RPMI7951 (cell line): ENCODE measurements at regions not wholly inside any gene's neighbourhood (a gene's known extent, or its start where the extent isn't known, plus 50 kb on each side); places are given as distances from the start of the nearest gene placed in this dataset.

Experiments
- DNase-seq: peaks from one replicate; pipeline ENCODE4 v3.0.0-alpha.2; 2012; ENCODE audit warnings: low read depth

DNA sequence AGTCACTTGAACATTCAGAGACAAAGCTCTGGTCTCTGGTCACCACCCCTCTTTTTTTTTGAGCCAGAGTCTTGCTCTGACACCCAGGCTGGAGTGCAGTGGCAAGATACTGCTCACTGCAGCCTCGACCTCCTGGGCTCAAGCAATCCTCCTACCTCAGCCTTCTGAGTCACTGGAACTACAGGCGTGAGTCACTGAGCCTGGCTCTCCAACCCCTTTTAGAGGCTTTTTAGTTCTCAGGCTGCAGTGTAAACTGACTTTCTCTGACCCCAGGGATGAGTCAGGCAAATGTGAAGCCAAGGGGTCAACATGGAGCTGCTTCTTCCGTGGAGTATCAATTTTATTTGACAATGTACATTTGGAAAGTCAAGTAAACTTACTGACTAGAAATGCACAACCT lies 229.2 kb downstream of the PTTG2 start:
- peak; percentile 94 for DNase-seq

DNA sequence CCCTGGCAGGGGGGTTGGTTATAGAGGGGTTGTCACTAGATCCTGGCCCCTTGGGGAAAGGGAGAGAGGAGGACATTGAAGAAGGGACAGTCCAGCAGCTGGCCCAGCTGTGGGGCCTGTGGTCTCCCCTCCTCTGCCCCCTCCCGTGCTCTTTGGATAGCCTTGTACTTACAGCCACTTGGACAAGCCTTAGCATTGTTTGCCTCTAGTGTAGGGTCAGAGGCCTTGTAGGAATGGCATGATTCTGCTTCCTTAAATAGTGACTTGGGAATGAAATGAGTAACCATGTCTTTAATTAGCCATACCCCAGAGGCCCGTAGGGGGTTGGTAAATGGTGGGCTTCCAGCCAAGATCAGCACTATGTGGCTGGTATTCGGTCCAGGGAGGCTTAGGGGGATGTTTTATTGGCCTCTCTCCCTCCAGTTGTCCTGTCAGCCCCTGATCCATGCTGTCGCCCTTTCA lies 230.6 kb downstream of the PTTG2 start:
- DNase-seq: peak; percentile 97

DNA sequence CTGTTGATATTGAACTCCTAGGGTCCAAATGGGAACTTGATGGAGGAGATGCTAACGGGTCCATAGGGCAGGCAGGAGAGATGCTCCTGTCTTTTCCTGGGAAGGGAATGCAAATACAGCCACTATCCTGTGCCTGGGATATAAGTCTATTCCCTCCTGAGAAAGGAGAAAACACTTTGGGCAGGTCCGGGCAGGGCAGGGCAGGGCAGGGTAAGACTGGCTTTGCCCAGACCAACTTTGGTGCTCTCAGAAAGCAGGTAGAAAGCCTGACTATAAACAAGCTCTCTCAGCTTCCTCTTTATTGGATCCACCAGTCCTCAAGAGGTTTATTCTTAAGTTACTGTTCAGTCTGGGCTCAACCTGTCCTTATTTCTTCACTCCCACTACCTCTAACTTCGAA lies 232.3 kb downstream of the PTTG2 start:
- no peak for DNase-seq

DNA sequence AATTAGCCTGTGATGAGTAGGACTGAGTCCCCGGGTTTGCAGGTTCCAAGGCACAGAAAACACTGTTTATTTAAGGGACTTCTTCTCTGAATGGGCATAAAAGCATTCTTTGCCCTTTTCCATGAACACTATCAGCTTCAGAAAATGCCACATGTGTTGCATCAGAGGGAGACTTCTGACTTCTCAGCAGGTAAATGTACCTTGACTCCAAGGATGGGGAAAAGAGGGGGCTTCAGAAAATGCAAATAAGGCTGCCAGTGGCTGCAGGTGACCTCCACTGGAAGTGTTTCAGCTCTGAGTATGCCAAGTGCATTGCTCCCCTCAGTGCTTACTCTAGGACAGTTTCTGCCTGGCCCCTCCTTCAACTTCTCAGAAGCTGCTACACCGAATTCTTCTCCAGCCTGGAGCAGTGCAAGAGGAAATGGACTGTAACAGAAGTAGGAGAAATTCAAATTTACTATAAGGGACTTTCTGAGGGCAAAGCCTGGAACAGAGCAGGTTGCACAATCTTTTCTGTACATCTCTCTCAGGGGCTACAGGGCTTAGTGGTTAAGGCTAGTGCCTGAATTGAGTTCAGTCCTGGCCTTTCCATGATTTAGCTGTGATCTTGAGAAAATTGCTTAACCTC lies 233.2 kb downstream of the PTTG2 start:
- no peak for DNase-seq

DNA sequence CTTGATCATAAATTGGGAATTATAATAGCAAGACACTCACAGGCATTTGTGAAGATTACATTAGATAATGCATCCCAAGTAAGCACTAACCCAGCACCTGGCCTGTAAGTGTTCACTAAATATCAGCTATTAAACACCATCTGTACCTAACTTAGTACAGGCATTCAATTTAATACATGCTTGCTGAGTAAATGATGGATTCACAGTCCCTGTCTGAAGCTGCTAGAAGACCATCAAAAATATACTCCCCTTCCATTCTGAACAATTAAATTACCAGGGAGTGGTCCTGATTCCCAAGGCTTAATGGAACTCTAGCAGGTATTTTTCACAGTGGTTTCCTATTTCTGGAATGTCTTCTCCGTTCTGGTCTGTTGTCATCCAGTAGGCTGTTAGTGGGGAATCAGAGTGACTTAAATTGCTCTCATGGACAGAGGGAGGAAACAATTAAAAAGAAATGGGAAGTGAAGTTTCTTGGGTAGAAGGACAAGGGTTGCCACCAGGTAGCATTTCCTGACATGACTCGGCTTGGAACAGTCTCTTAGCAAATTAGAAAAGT lies 233.9 kb downstream of the PTTG2 start:
- no peak for DNase-seq

DNA sequence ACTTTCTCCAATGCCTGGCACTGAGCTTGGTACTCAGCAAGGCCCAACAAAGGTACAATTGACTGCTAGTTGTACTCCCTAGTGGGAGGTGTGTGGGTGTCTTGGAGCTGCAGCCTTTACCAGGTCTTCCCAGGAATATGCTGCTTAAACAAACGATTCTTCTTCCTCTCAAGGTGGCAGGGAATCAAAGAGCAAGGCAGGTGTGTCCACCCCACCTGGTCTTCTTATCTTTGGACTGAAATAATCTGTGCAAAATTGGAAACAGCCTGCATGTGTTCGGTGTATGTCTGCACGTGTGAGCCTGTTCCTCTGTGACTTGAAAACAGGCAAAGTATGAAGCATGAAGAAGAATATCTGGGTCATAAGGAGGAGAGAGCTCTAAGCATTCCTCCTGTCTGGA lies 235.3 kb downstream of the PTTG2 start:
- no peak for DNase-seq

DNA sequence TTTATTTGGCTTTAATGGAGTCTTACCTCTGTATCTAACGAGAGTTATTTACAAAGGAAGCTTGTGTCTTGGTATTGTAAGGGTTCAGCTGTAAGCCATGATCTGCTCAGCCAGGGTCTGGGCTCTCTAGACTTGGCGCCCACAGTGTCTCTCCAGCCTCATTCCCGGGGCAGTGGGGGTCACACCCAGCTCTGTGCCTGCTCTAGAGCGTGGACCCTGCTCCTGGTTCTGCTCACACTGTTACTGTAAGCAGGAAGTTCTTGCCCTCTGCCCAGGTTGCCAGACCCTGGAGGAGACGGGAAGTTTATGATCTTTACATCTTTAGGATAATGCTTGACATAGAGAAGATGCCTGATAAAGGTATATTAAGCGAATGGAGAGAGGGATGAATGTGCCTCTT lies 235.7 kb downstream of the PTTG2 start:
- no peak for DNase-seq

DNA sequence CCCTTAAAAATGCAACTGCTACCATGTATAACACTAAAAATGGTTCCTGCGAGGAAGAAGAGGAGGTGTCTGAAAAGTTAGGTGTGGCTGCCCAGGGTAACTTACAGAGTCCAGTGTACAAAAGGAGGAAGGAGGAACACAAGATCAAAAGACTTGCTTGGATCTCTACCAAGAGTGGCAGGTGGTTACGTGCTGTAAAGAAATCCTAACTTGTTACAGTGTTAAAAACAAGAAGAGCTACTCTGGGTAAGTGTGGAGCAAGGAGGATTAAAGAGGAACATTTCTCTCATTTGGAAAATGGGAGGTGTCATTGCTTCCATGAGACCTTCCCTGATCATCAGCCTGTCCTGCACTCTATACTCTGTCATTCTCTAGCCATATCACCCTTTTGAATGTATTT lies 242.0 kb downstream of the PTTG2 start:
- DNase-seq: no peak

DNA sequence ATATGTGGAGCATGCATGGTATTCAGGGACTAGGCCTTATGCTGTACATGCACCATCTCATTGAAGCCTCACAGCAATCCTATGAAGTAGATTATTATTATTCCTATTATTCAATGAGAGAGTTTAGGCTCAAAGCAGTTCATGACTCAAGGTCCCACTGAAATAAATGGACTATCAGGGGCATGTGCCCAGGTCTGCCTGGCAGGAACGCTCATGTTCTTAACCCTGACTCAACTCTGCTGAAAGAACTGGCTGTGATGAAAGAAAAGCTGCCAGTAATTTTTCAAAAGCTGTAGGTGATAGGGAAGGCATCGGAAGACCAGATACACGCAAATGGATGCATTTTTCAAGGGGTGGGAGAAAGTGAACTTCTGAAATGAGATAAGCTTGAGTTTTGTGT lies 243.4 kb downstream of the PTTG2 start:
- DNase-seq: no peak

DNA sequence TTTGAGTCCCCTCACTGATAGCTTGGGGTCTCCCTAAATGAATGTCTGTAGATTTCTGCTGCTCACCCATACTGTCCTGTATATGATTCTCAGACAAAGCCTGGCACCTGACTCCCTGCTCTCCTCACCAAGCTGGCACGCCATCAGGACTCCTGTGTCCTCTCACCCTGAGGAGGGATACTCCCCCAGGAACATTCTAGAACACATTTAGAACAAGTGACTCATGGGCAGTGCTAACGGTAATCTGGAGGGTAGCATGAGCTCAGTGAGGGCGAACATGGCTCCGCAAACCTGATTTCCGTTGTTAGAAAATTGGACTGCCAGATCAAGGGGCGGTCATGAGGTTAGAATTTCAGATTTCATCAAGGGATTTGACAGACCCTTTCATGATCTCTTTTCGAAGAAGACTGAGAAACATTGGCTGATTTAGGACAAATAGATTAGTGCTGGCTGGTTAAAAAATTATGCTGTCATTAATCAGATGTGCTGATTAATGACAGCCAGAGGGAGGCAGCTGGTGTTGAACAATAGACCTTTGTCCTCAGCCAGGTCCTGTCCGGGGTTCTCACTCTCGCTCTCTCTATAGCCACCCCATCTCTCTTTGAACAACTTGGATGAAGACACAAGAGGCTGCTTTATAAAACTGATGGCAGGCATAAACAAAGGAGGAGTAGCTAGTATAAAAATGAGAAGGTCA lies 244.3 kb downstream of the PTTG2 start:
- no peak for DNase-seq

DNA sequence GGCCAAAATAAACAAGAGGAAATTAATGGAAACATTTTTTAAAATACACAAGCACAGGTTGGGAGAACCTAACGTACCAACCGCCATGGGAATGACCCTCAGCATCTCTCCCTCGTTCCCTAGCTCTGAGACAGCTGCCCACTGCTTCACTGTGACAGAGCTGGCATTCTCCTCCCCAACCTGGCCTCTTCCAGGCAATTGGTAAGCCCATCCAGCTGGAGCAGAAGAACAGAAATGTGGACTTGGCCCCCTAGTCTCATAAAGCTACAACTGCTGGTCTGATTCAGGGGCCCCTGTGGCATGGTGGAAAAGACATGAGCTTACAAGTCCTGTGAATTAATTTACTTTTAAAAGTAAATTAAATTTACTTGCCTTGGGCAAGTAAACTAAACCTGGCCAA lies 245.1 kb downstream of the PTTG2 start:
- no peak for DNase-seq

DNA sequence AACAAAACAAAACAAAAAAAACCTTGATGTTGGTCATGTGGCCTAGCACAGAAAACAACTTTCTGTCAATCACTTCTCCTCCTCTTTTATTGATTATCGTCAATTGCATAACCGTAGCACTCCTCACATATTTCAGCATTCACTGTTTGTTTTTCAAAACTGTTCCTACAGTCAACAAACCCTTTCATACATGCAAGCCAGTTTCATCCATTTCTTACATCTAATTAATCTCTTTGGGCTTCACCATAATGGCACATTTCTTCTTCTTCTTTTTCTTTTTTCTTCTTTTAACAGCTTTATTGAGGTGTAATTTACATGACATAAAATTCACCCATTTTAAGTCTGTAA lies 246.9 kb downstream of the PTTG2 start:
- no peak for DNase-seq

DNA sequence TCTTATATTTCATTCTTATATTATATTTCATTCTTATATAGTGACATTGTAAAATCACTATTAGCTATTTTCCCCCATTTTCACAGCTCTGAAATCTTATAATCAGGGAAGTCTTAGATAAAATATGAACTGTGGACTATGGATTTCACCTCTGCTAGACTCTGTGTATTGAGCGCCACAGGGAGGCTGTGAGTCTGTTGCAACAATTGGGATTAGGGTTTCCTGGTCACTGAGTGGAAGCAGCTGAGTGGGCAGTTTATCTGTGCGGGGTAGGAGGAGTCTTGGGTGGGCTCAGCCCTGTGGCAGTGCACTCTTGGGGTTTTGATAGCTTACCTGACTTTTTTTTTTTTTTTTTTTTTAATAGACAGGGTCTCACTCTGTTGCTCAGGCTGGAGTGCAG lies 249.5 kb downstream of the PTTG2 start:
- DNase-seq: no peak

DNA sequence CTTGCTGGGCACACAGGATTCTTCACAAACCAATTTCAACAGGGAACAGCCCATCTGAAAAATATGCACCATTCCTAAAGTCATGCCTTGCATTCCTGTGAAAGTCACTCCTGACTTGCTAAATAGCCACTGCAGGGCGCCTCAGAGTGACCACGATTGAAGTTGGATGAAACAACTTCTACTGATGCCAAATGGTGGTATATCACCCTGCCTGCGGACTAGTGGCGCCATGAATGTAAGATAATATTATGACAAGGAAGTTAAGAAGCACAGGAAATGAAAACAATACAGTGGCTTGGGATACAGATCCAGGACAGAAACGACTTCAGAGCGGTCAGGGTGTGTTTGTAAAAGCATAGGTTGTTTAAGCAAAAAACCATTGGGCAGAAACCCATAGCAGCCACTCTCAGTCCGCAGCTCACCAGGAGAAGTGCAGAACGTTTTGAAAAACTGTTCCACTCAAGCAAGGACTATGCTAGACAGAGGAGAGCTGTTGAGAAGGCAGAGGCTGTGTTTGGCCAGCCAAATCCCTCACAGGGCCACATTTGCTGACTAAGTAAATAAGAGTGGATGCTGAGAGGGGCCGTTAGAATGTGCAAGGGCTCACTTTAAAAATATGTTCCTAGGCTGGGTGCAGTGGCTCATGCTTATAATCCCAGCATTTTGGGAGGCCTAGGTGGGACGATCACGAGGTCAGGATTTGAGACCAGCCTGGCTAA lies 250.4 kb downstream of the PTTG2 start:
- no peak for DNase-seq

DNA sequence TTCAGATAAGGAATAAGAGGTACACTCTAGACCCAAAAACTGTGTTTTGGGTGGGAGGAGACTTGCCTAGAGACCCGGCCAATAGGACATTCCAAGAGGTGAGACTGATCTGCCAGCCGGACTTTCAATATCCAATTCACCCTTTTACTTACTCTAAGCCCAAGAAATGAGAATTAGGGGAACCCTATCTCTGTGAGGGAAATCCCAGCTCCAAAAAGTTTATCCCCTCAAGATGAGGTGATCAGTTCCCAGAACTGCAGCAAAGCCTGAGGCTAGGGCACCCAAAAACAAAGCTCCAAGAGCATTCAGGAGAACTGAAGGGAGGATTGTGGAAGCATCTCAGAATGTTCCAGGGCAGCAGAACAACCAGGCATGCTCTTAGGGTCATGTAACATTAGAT lies 251.7 kb downstream of the PTTG2 start:
- no peak for DNase-seq

DNA sequence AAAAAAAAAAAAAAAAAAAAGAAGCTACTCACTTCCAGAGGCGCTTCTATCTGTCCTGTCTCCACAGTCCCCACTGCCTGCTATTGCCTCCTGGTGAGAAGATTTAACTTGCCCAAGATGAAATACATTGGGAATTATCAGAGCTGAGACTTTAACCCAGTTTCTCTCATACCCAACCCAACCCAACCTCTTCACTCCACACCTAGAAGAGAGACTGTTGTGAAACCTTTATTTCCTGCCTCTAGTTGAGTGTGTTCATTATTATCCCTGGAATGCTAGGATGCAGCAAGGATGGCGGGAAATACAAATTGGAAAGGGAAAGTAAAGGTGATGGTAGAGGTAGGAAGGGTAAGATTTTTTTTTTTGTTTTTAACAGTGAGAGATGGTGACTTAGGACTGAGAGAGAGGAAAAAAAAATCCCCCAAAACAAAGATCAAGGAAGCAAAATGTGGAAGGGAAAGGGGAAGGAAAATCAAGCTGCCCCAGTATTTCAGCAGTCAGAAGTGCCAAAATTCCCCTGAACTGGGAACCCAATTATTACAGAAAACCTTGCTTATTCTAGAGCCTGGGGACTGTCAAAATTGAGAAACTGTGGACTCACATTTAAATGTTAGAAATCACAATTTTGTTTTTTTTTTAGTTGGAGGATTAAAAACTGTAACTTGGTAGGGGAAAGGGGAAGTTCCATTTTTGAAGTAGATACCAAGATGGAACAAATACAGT lies 253.0 kb downstream of the PTTG2 start:
- DNase-seq: no peak

DNA sequence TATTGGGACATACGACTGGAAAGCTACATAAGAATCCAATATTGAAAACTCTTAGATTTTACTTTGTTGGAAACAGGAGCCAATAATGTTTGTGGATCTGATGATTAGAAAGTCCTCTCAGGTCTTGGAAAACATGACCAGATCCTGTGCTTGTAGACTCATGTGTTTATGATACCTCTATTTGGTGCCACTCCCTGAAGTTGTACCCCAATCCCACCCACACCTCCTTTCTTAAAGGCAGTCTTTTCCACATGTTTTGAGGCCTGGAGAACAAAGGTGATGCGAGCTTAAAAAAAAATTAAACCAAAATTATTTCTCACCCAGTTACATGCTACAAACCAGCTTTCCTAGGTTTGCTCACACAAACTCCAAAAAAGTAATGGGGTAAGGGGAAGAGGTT lies 262.7 kb downstream of the PTTG2 start:
- no peak for DNase-seq

DNA sequence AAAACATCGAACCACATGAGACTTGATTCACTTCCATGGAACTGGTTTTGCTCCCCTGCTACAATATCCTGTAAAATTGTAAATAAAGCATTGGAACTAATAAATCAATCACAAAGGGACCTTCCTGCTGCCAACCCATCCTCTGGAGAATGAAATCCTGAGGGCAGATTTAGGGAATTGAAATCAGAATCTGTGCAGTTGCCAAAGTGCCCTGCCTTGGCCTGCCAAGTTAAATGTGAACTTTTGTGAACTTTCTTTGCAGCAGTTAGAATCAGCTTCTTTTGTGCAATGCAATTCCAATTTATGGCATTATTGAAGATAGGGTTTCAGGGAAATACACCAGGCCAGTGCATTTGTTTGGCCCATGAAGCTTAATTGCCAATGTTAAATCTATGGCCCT lies 263.1 kb downstream of the PTTG2 start:
- DNase-seq: no peak

DNA sequence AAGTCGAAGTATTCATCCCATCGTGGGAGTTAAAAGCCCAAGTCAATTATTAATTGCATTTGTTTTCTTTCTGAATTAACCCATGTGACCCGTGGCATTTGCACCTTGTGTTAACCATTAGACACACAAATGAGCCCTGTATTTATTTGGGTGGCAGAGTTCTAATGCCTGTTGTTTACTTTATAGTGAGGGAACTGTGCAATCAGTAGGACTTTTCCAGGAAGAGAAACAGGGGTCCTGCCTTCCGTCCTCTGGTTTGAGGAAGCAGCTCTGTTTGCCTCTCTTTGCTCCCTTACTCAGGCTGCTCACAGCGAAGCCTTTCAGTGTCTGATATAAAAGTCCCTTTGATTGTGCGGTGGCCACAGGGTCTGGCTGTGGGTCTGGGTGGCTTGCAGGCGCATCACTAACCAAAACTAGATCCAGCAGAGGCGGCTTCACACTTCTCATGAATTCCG lies 263.6 kb downstream of the PTTG2 start:
- peak; percentile 15 for DNase-seq

DNA sequence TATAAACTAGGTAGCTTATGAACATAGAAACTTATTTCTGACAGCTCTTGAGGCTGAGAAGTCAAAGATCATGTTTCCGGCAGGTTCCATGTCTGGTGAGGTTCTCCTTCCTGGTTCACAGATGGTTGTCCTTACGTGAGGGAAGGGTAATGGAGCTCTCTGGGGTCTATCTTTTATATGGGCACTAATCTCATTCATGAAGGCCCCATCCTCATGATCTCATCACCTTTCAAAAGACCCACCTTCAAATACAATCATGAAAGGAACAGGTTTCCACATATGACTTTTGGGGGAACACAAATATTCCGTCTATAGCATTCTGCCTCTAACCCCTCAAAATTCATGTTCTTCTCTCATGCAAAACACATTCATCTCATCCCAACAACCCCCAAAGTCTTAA lies 264.7 kb downstream of the PTTG2 start:
- DNase-seq: no peak

DNA sequence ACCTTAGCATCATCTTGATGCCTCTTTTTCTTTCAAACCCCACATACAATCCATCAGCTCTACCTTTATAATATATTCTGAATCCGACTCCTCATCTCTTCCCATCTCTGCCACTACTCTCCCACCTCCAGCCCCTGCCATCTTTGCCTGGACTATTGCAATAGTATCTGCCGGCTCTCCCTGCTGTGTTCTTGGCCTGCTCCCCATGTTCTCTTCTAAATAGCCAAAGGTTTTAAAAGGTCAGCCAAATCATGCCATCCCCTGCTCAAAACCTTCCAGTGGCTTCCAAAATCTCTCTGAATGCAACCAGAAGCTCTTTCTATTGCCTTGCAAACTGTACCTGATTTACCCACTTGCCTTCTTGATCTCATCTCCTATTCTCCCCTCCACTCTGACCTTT lies 266.0 kb downstream of the PTTG2 start:
- DNase-seq: no peak

DNA sequence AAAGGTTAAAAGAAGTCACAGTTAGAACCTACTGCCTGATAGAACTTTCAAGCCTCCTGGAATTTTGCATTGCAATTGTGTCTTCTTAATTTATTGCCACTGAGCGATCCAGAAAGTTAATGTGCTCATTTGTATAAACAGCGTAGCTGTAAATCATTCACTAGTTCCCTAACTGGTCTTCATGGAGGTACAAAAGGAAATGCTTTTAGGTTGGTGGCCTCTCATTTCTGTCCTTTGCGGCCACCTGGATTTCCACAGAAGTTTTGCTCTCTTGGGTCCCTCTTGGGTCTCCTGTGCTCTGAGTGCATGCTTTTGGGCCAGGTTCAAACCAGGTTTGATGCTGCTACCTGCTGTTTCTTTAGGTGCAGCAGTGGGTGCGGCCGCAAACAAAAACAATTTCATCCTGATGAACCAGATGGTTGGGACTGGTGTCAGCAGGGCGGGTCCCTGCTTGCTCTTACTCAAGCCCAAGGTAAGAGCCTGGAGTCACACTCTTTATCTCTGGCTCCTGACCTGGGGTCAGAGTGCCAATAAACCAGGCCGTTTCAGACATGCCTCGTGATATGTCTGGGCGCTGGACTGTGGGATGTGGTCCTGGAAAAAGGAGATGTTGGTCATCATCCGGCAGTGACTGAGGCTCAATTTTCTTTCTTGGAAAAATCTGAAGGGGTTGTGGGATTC lies 270.1 kb downstream of the PTTG2 start:
- DNase-seq: no peak
